ENCODE measurements at regions not wholly inside any gene's neighbourhood (a gene's known extent, or its start where the extent isn't known, plus 50 kb on each side); places are given as distances from the start of the nearest gene placed in this dataset.

GRCh38 chr13:40471076-40471475 lies 195.4 kb downstream of the FOXO1 start:
- H3K9me3 ChIP-seq (ENCODE audit: control insufficient read depth, low read depth, low read length): no peaks in the 10 kb centered on the region
- H4K20me1 ChIP-seq (ENCODE audit: control insufficient read depth, extremely low read depth, insufficient read depth, low read length): no peaks in the 10 kb centered on the region
- H3K36me3 ChIP-seq (ENCODE audit: control insufficient read depth in 2 of 2, extremely low read depth in 1 of 2, insufficient read depth in 2 of 2, low read length in 2 of 2): no peaks in the 10 kb centered on the region
- no peaks in the 10 kb centered on the region for H3K79me2 ChIP-seq (ENCODE audit: control insufficient read depth, insufficient read depth, low read length)
- H3K9me1 ChIP-seq (ENCODE audit: control insufficient read depth, extremely low read depth, insufficient read depth, low read length): no peaks in the 10 kb centered on the region
- no peak overlapping the region for H2AFZ ChIP-seq (ENCODE audit: control insufficient read depth, low read length)
- DNase-seq (ENCODE audit: low read depth, low spot score) (no peak), FAIRE-seq (no peak)
- no peak overlapping the region for H3K4me3 ChIP-seq (ENCODE audit: control insufficient read depth in 2 of 3, extremely low read depth in 1 of 3, insufficient read depth in 2 of 3, low read depth in 1 of 3, low read length in 3 of 3)
- H3K27ac ChIP-seq (ENCODE audit: control insufficient read depth, insufficient read depth, low read length): no peak overlapping the region
- no peaks in the 10 kb centered on the region for H3K27me3 ChIP-seq (ENCODE audit: control insufficient read depth, extremely low read depth, insufficient read depth, low read length)
- H3K4me2 ChIP-seq (ENCODE audit: control insufficient read depth, extremely low read depth, insufficient read depth, low read depth, low read length): no peak overlapping the region
- dilution Hi-C loops (cut with MboI; ENCODE audit: extremely low pct_ligation_motif_present, low sequenced_read_pairs): no loop called here
- H3K4me1 ChIP-seq (ENCODE audit: control insufficient read depth, extremely low read depth, insufficient read depth, low read length): no peaks in the 10 kb centered on the region
- no peak overlapping the region for H3K9ac ChIP-seq (ENCODE audit: control insufficient read depth, extremely low read depth, insufficient read depth, low read length)
- TF ChIP-seq EZH2 (IDR thresholded peaks at IDR 0.05; ENCODE audit: low read length): no peak
- TF ChIP-seq CTCF (optimal IDR thresholded peaks at IDR 0.05 in 1 of 3, IDR thresholded peaks at IDR 0.05 in 1 of 3, conservative IDR thresholded peaks at IDR 0.05 in 1 of 3; ENCODE audit: extremely low read depth in 1 of 3, insufficient read depth in 2 of 3, low read length in 3 of 3): no peak

GRCh38 chr13:40471911-40472310 lies 194.5 kb downstream of the FOXO1 start:
- Histone ChIP-seq H3K36me3 (ENCODE audit: control insufficient read depth in 2 of 2, extremely low read depth in 1 of 2, insufficient read depth in 2 of 2, low read length in 2 of 2) (no peaks in the 10 kb centered on the region), H2AFZ (ENCODE audit: control insufficient read depth, low read length) (no peak overlapping the region), H3K4me2 (ENCODE audit: control insufficient read depth, extremely low read depth, insufficient read depth, low read depth, low read length) (no peak overlapping the region), H3K27me3 (ENCODE audit: control insufficient read depth, extremely low read depth, insufficient read depth, low read length) (no peaks in the 10 kb centered on the region), H3K9me1 (ENCODE audit: control insufficient read depth, extremely low read depth, insufficient read depth, low read length) (no peaks in the 10 kb centered on the region), H3K4me1 (ENCODE audit: control insufficient read depth, extremely low read depth, insufficient read depth, low read length) (no peaks in the 10 kb centered on the region), H3K4me3 (ENCODE audit: control insufficient read depth in 2 of 3, extremely low read depth in 1 of 3, insufficient read depth in 2 of 3, low read depth in 1 of 3, low read length in 3 of 3) (no peak overlapping the region), H4K20me1 (ENCODE audit: control insufficient read depth, extremely low read depth, insufficient read depth, low read length) (no peaks in the 10 kb centered on the region), H3K9me3 (ENCODE audit: control insufficient read depth, low read depth, low read length) (no peaks in the 10 kb centered on the region), H3K9ac (ENCODE audit: control insufficient read depth, extremely low read depth, insufficient read depth, low read length) (no peak overlapping the region), H3K27ac (ENCODE audit: control insufficient read depth, insufficient read depth, low read length) (no peak overlapping the region), H3K79me2 (ENCODE audit: control insufficient read depth, insufficient read depth, low read length) (no peaks in the 10 kb centered on the region)
- DNase-seq (ENCODE audit: low read depth, low spot score): no peak
- dilution Hi-C loops (cut with MboI; ENCODE audit: extremely low pct_ligation_motif_present, low sequenced_read_pairs): no loop called here
- no peak for FAIRE-seq
- TF ChIP-seq EZH2 (IDR thresholded peaks at IDR 0.05; ENCODE audit: low read length): no peak
- TF ChIP-seq CTCF (optimal IDR thresholded peaks at IDR 0.05 in 1 of 3, IDR thresholded peaks at IDR 0.05 in 1 of 3, conservative IDR thresholded peaks at IDR 0.05 in 1 of 3; ENCODE audit: extremely low read depth in 1 of 3, insufficient read depth in 2 of 3, low read length in 3 of 3): no peak

Data from keratinocyte (primary cell).